H9 (cell line): ENCODE measurements at regions not wholly inside any gene's neighbourhood (a gene's known extent, or its start where the extent isn't known, plus 50 kb on each side); places are given as distances from the start of the nearest gene placed in this dataset.

Experiments used
- DNase-seq: peaks from one replicate; pipeline ENCODE4 v3.0.0-alpha.2; 2017
- H2AFZ ChIP-seq: one replicate; pipeline ENCODE4 v1.6.1; 2013; ENCODE audit warnings: mild to moderate bottlenecking, low read length, control low read depth, moderate library complexity
- H2AK5ac ChIP-seq: 2 replicates; pipeline ENCODE4 v1.6.1; 2013; ENCODE audit warnings: low read length, control low read depth, mixed read lengths; ENCODE audit not compliant: insufficient read length
- H2BK120ac ChIP-seq: one replicate; pipeline ENCODE4 v1.6.1; 2013; ENCODE audit warnings: low read depth, mild to moderate bottlenecking, low read length, control low read depth, inconsistent platforms; ENCODE audit not compliant: poor library complexity, severe bottlenecking
- H2BK12ac ChIP-seq: 2 replicates; pipeline ENCODE4 v1.6.1; 2013; ENCODE audit warnings: low read length, control low read depth, mixed read lengths, low read depth; ENCODE audit not compliant: insufficient read length
- H2BK15ac ChIP-seq: 2 replicates; pipeline ENCODE4 v1.6.1; 2013; ENCODE audit warnings: low read depth, low read length, control low read depth
- H2BK20ac ChIP-seq: one replicate; pipeline ENCODE4 v1.6.1; 2013; ENCODE audit warnings: low read depth, mild to moderate bottlenecking, low read length, control low read depth, inconsistent platforms; ENCODE audit not compliant: poor library complexity, severe bottlenecking
- H2BK5ac ChIP-seq: 2 replicates; pipeline ENCODE4 v1.6.1; 2013; ENCODE audit warnings: low read length, control low read depth, mixed read lengths; ENCODE audit not compliant: insufficient read length
- H3K14ac ChIP-seq: 2 replicates; pipeline ENCODE4 v1.6.1; 2013; ENCODE audit warnings: low read length, control low read depth; ENCODE audit not compliant: insufficient read depth
- H3K18ac ChIP-seq: 2 replicates; pipeline ENCODE4 v1.6.1; 2013; ENCODE audit warnings: low read depth, mild to moderate bottlenecking, mixed read lengths, low read length, control low read depth; ENCODE audit not compliant: insufficient read length
- H3K23ac ChIP-seq: 2 replicates; pipeline ENCODE4 v1.6.1; 2013; ENCODE audit warnings: low read length, control low read depth, mixed read lengths, low read depth; ENCODE audit not compliant: insufficient read length
- H3K23me2 ChIP-seq: 2 replicates; pipeline ENCODE4 v1.6.1; 2013; ENCODE audit warnings: low read depth, mild to moderate bottlenecking, mixed read lengths, low read length, control low read depth; ENCODE audit not compliant: insufficient read length, poor library complexity, severe bottlenecking
- H3K27ac ChIP-seq: 2 replicates; pipeline ENCODE4 v1.5.1; 2013; ENCODE audit warnings: low read length, control low read depth, mixed read lengths, low read depth; ENCODE audit not compliant: insufficient read length
- H3K27me3 ChIP-seq: 2 replicates; pipeline ENCODE4 v1.6.1; 2013; ENCODE audit warnings: low read length, control low read depth, inconsistent platforms; ENCODE audit not compliant: insufficient read depth
- H3K4ac ChIP-seq: 2 replicates; pipeline ENCODE4 v1.6.1; 2013; ENCODE audit warnings: low read depth, mild to moderate bottlenecking, control low read depth, inconsistent platforms, low read length, moderate library complexity
- H3K4me1 ChIP-seq: 2 replicates; pipeline ENCODE4 v1.6.1; 2013; ENCODE audit warnings: low read length, control low read depth, inconsistent platforms; ENCODE audit not compliant: insufficient read depth
- H3K4me2 ChIP-seq: 2 replicates; pipeline ENCODE4 v1.6.1; 2013; ENCODE audit warnings: low read length, control low read depth, mixed read lengths; ENCODE audit not compliant: insufficient read length, insufficient read depth
- H3K56ac ChIP-seq: 2 replicates; pipeline ENCODE4 v1.6.1; 2013; ENCODE audit warnings: low read depth, mild to moderate bottlenecking, mixed read lengths, low read length, control low read depth; ENCODE audit not compliant: insufficient read length
- H3K79me1 ChIP-seq: 2 replicates; pipeline ENCODE4 v1.6.1; 2013; ENCODE audit warnings: low read depth, mild to moderate bottlenecking, moderate library complexity, low read length, control low read depth, inconsistent platforms; ENCODE audit not compliant: insufficient read depth, poor library complexity, severe bottlenecking
- H3K79me2 ChIP-seq: 2 replicates; pipeline ENCODE4 v1.6.1; 2013; ENCODE audit warnings: low read length, control low read depth, inconsistent platforms; ENCODE audit not compliant: insufficient read depth
- H3K9ac ChIP-seq: 2 replicates; pipeline ENCODE4 v1.6.1; 2013; ENCODE audit warnings: low read length, control low read depth, mixed read lengths; ENCODE audit not compliant: insufficient read length; ENCODE audit errors: extremely low read depth
- H3K9me3 ChIP-seq: one replicate; pipeline ENCODE4 v1.6.1; 2013; ENCODE audit warnings: low read depth, low read length, inconsistent platforms; ENCODE audit not compliant: control insufficient read depth
- H3T11ph ChIP-seq: one replicate; pipeline ENCODE4 v1.6.1; 2013; ENCODE audit warnings: mild to moderate bottlenecking, low read length, control low read depth, inconsistent platforms
- H4K20me1 ChIP-seq: one replicate; pipeline ENCODE4 v1.6.1; 2013; ENCODE audit not compliant: control insufficient read depth, insufficient read length, insufficient read depth
- H4K5ac ChIP-seq: 2 replicates; pipeline ENCODE4 v1.6.1; 2013; ENCODE audit warnings: low read depth, mild to moderate bottlenecking, mixed read lengths, low read length, control low read depth; ENCODE audit not compliant: insufficient read length
- H4K8ac ChIP-seq: replicated peaks from 2 replicates; pipeline ENCODE4 v1.6.1; 2013; ENCODE audit warnings: low read length, control low read depth, mixed read lengths, low read depth; ENCODE audit not compliant: insufficient read length
- H4K91ac ChIP-seq: 2 replicates; pipeline ENCODE4 v1.6.1; 2013; ENCODE audit warnings: low read depth, mild to moderate bottlenecking, moderate library complexity, mixed read lengths, low read length, control low read depth; ENCODE audit not compliant: insufficient read length
- H3K27ac Mint-ChIP-seq, 3 experiments: 2 replicates in 2 of 3; 3 replicates in 1 of 3; pipeline ENCODE4 v1.8.0; 2020 to 2021; ENCODE audit warnings: mixed read lengths in 3 of 3, mild to moderate bottlenecking in 1 of 3, moderate library complexity in 1 of 3
- H3K27me3 Mint-ChIP-seq: 2 replicates; pipeline ENCODE4 v1.8.0; 2021; ENCODE audit warnings: low read depth, mild to moderate bottlenecking, moderate library complexity, mixed read lengths
- H3K36me3 Mint-ChIP-seq, 3 experiments: 2 replicates in 2 of 3; 3 replicates in 1 of 3; pipeline ENCODE4 v1.8.0; 2020 to 2021; ENCODE audit warnings: low read depth in 3 of 3, mixed read lengths in 3 of 3; ENCODE audit not compliant: insufficient read depth in 1 of 3
- H3K4me1 Mint-ChIP-seq, 2 experiments: 2 replicates each; pipeline ENCODE4 v1.8.0; 2020; ENCODE audit warnings: mixed read lengths in 2 of 2
- H3K4me3 Mint-ChIP-seq, 2 experiments: 2 replicates in 1 of 2; 3 replicates in 1 of 2; pipeline ENCODE4 v1.8.0; 2020 to 2021; ENCODE audit warnings: mild to moderate bottlenecking in 2 of 2, mixed read lengths in 2 of 2, moderate library complexity in 1 of 2
- H3K9me3 Mint-ChIP-seq, 2 experiments: 2 replicates in 1 of 2; 3 replicates in 1 of 2; pipeline ENCODE4 v1.8.0; 2020; ENCODE audit warnings: mild to moderate bottlenecking in 2 of 2, mixed read lengths in 2 of 2, moderate library complexity in 1 of 2
- WGBS: extraction: QIAGEN DNeasy Blood & Tissue Kit; methylation state at CpG from one replicate; pipeline ENCODE4 v1.1.7; 2013; ENCODE audit warnings: missing lambda C conversion rate, low lambda C conversion rate, mixed read lengths; ENCODE audit not compliant: insufficient read length; ENCODE audit errors: extremely low coverage; 5-methylcytosine and 5-hydroxymethylcytosine counted together
- TF ChIP-seq, protein P1 (sequence below): fragments of 200-600 bp; sonication (generic); conservative IDR thresholded peaks from 3 replicates; pipeline ENCODE4 v1.8.0; 2021; ENCODE audit warnings: antibody characterized with exemption, mild to moderate bottlenecking

DNA sequence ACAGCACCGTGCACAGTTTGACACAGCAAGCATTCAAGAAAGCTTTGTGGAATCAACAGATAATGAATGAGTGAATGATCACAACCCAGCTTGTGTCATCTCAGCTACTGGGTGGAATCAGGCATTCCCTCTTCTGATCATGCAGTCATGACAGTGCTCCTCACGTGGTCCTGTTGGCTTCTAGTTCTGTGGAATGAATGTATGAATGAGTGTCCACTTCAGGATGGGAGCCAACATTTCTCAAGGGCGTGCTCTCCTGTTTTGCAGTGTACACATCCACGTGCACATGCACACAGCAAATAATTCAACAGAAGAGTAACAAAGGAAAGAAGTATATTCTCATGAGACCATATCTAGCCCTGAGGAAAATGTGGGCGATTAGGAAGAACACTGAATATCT, 133.1 kb upstream of the NPVF start:
- no peak overlapping the region for H3K27ac ChIP-seq
- no peaks in the 10 kb centered on the region for H4K20me1 ChIP-seq
- no peaks in the 10 kb centered on the region for H3K27me3 ChIP-seq
- no peak for DNase-seq
- no peak overlapping the region for H2BK15ac ChIP-seq
- no peak overlapping the region for H3K4ac ChIP-seq
- no peak overlapping the region for H3K14ac ChIP-seq
- no peak overlapping the region for H3K9ac ChIP-seq
- H3K27ac Mint-ChIP-seq, result no peak overlapping the region
- TF ChIP-seq, protein P1, sequence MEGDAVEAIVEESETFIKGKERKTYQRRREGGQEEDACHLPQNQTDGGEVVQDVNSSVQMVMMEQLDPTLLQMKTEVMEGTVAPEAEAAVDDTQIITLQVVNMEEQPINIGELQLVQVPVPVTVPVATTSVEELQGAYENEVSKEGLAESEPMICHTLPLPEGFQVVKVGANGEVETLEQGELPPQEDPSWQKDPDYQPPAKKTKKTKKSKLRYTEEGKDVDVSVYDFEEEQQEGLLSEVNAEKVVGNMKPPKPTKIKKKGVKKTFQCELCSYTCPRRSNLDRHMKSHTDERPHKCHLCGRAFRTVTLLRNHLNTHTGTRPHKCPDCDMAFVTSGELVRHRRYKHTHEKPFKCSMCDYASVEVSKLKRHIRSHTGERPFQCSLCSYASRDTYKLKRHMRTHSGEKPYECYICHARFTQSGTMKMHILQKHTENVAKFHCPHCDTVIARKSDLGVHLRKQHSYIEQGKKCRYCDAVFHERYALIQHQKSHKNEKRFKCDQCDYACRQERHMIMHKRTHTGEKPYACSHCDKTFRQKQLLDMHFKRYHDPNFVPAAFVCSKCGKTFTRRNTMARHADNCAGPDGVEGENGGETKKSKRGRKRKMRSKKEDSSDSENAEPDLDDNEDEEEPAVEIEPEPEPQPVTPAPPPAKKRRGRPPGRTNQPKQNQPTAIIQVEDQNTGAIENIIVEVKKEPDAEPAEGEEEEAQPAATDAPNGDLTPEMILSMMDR, result no peak
- no peak overlapping the region for H3K4me2 ChIP-seq
- H3K36me3 Mint-ChIP-seq, result no peaks in the 10 kb centered on the region
- H3K23ac ChIP-seq, result no peak overlapping the region
- H2BK5ac ChIP-seq, result no peak overlapping the region
- H2BK20ac ChIP-seq, result no peak overlapping the region
- no peak overlapping the region for H2AFZ ChIP-seq
- no peaks in the 10 kb centered on the region for H3K27me3 Mint-ChIP-seq
- no peaks in the 10 kb centered on the region for H3K23me2 ChIP-seq
- no peaks in the 10 kb centered on the region for H3K79me1 ChIP-seq
- no peak overlapping the region for H4K8ac ChIP-seq
- H3K4me3 Mint-ChIP-seq, result no peak overlapping the region
- H3K9me3 Mint-ChIP-seq, result no peaks in the 10 kb centered on the region
- H2BK120ac ChIP-seq, result no peak overlapping the region
- H3K9me3 ChIP-seq, result no peaks in the 10 kb centered on the region
- H3K4me1 Mint-ChIP-seq, result peaks cover 3 to 7% of the 10 kb centered on the region in 2 experiments; a peak in 2 of 4 replicates
- H3K18ac ChIP-seq, result no peak overlapping the region
- no peaks in the 10 kb centered on the region for H3K79me2 ChIP-seq
- H4K5ac ChIP-seq, result no peak overlapping the region
- H3K4me1 ChIP-seq, result no peaks in the 10 kb centered on the region
- H3K56ac ChIP-seq, result no peak overlapping the region
- no peak overlapping the region for H3T11ph ChIP-seq
- no peak overlapping the region for H2BK12ac ChIP-seq
- no peak overlapping the region for H2AK5ac ChIP-seq
- H4K91ac ChIP-seq, result no peak overlapping the region
- no CpG with 5 or more reads among the region's 5 CpGs for WGBS
